KMS-11 (cell line): ENCODE measurements at regions not wholly inside any gene's neighbourhood (a gene's known extent, or its start where the extent isn't known, plus 50 kb on each side); places are given as distances from the start of the nearest gene placed in this dataset.

Experiments
- H2AFZ ChIP-seq: fragments of 200-600 bp; sonication (generic); 2 replicates; pipeline ENCODE4 v1.6.1; 2016; ENCODE audit warnings: antibody characterized with exemption, mixed run types, low read depth
- H3K27ac ChIP-seq: fragments of 200-600 bp; sonication (generic); 2 replicates; pipeline ENCODE4 v1.6.1; 2016; ENCODE audit warnings: mild to moderate bottlenecking, mixed run types
- H3K27me3 ChIP-seq: fragments of 200-600 bp; sonication (generic); 2 replicates; pipeline ENCODE4 v1.6.1; 2017; ENCODE audit warnings: mild to moderate bottlenecking, low read depth, mixed run types, moderate library complexity; ENCODE audit not compliant: insufficient read depth
- H3K36me3 ChIP-seq: fragments of 200-600 bp; sonication (generic); 2 replicates; pipeline ENCODE4 v1.6.1; 2017; ENCODE audit warnings: mild to moderate bottlenecking, mixed run types; ENCODE audit not compliant: insufficient read depth
- H3K4me1 ChIP-seq: fragments of 200-600 bp; sonication (generic); 2 replicates; pipeline ENCODE4 v1.6.1; 2016; ENCODE audit warnings: mild to moderate bottlenecking, low read depth, mixed run types; ENCODE audit not compliant: poor library complexity, severe bottlenecking
- H3K4me2 ChIP-seq: fragments of 200-600 bp; sonication (generic); 2 replicates; pipeline ENCODE4 v1.7.0; 2016; ENCODE audit warnings: mild to moderate bottlenecking, mixed run types
- H3K4me3 ChIP-seq: fragments of 200-600 bp; sonication (generic); IDR thresholded peaks from 2 replicates; pipeline ENCODE4 v1.6.1; 2017; ENCODE audit warnings: low read depth, low read length, mixed read lengths; ENCODE audit not compliant: insufficient read depth
- H3K79me2 ChIP-seq: fragments of 200-600 bp; sonication (generic); 2 replicates; pipeline ENCODE4 v1.6.1; 2016; ENCODE audit warnings: low read depth, mixed run types; ENCODE audit not compliant: insufficient read depth
- H3K9ac ChIP-seq: fragments of 200-600 bp; sonication (generic); 2 replicates; pipeline ENCODE4 v1.6.1; 2016; ENCODE audit warnings: mild to moderate bottlenecking, mixed run types
- H4K20me1 ChIP-seq: fragments of 200-600 bp; sonication (generic); 2 replicates; pipeline ENCODE4 v1.6.1; 2016; ENCODE audit warnings: mild to moderate bottlenecking, mixed run types; ENCODE audit not compliant: insufficient read depth
- CTCF ChIP-seq: fragments of 200-600 bp; sonication (generic); conservative IDR thresholded peaks from 2 replicates; pipeline ENCODE4 v1.6.1; 2017; ENCODE audit warnings: low read depth, mild to moderate bottlenecking, antibody characterized with exemption, low read length, moderate library complexity, mixed read lengths

GRCh38 chr15:39312984-39313383 is 267.9 kb upstream of the THBS1 start:
- no peak overlapping the region for H3K4me2 ChIP-seq
- H2AFZ ChIP-seq: no peak overlapping the region
- TF ChIP-seq CTCF: no peak
- no peaks in the 10 kb centered on the region for H4K20me1 ChIP-seq
- H3K4me1 ChIP-seq: no peaks in the 10 kb centered on the region
- no peaks in the 10 kb centered on the region for H3K36me3 ChIP-seq
- H3K27me3 ChIP-seq: no peaks in the 10 kb centered on the region
- H3K27ac ChIP-seq: no peak overlapping the region
- H3K4me3 ChIP-seq: no peak overlapping the region
- H3K9ac ChIP-seq: no peak overlapping the region
- no peaks in the 10 kb centered on the region for H3K79me2 ChIP-seq

GRCh38 chr15:39313467-39313866 is 267.4 kb upstream of the THBS1 start:
- H3K27ac ChIP-seq: no peak overlapping the region
- no peaks in the 10 kb centered on the region for H4K20me1 ChIP-seq
- no peak overlapping the region for H3K4me3 ChIP-seq
- H3K4me1 ChIP-seq: no peaks in the 10 kb centered on the region
- no peaks in the 10 kb centered on the region for H3K79me2 ChIP-seq
- H2AFZ ChIP-seq: no peak overlapping the region
- no peak overlapping the region for H3K4me2 ChIP-seq
- no peak overlapping the region for H3K9ac ChIP-seq
- no peak for TF ChIP-seq CTCF
- no peaks in the 10 kb centered on the region for H3K36me3 ChIP-seq
- no peaks in the 10 kb centered on the region for H3K27me3 ChIP-seq

DNA sequence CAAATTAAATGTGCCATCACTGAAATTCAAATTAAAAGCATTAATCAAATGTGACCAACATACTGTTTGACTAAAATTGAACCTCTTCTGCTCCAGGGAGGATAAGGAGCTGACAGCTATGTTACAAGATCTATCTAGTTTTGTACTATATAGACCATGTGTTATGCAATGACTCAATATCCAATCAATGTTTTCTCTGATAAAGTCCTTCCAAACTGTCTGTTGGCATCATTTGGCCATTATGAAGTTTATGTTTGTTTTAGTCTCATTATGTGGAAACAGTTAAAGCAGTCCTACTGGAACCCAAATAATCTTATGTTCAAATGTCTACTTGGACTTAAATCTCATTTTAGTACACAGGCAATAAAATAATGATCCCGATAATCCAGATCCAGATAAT is 267.0 kb upstream of the THBS1 start:
- Histone ChIP-seq H2AFZ (no peak overlapping the region), H3K9ac (no peak overlapping the region), H3K4me3 (no peak overlapping the region), H3K27me3 (no peaks in the 10 kb centered on the region), H3K4me2 (no peak overlapping the region), H3K27ac (no peak overlapping the region), H4K20me1 (no peaks in the 10 kb centered on the region), H3K4me1 (no peaks in the 10 kb centered on the region), H3K79me2 (no peaks in the 10 kb centered on the region), H3K36me3 (no peaks in the 10 kb centered on the region)
- no peak for TF ChIP-seq CTCF

DNA sequence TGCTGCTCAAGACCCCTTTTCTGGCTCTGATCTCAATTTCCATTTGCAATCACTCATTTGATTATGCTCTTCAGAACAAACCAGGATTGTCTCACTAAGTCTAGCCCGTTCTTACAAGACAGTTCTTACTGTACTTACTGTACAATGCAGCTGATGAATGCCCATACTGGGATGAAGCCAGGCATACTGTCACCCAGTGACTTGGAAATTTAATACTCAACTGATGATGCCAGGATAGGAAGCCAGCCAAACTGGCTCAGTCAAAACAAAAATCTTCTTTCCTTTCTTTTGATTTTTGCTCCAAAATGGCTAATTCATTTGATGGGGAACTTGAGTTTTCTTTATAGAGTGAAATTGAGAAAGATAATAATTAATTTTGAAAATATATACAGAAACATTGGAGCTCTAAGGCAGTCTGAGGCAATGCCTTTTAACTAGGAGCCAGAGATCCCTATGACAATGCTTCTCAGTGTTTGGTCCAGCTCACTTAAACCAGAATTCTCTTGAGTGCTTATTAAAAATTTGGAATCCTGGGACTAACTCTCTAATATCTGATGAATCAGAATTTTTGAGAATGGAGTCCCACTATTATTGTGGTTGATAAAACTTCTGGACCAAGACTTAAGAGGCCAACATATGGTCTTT is 265.6 kb upstream of the THBS1 start:
- no peaks in the 10 kb centered on the region for H4K20me1 ChIP-seq
- no peak overlapping the region for H2AFZ ChIP-seq
- no peak overlapping the region for H3K4me2 ChIP-seq
- no peaks in the 10 kb centered on the region for H3K36me3 ChIP-seq
- H3K4me1 ChIP-seq: no peaks in the 10 kb centered on the region
- no peak for TF ChIP-seq CTCF
- H3K4me3 ChIP-seq: no peak overlapping the region
- H3K27ac ChIP-seq: no peak overlapping the region
- H3K9ac ChIP-seq: no peak overlapping the region
- H3K27me3 ChIP-seq: no peaks in the 10 kb centered on the region
- no peaks in the 10 kb centered on the region for H3K79me2 ChIP-seq
